ENCODE measurements at regions not wholly inside any gene's neighbourhood (a gene's known extent, or its start where the extent isn't known, plus 50 kb on each side); places are given as distances from the start of the nearest gene placed in this dataset.

- TF ChIP-seq CTCF (IDR thresholded peaks at IDR 0.05 in 2 of 3, conservative IDR thresholded peaks at IDR 0.05 in 1 of 3; ENCODE audit: control insufficient read depth in 2 of 3, extremely low read depth in 1 of 3, insufficient read depth in 1 of 3, low read depth in 3 of 3, low read length in 3 of 3), result no peak
- no peak for TF ChIP-seq ZBED1 (IDR thresholded peaks at IDR 0.05; ENCODE audit: borderline replicate concordance)
- no peak for TF ChIP-seq SIN3A (IDR thresholded peaks at IDR 0.05; ENCODE audit: low read depth, low read length)
- no peak for TF ChIP-seq CEBPB (IDR thresholded peaks at IDR 0.05; ENCODE audit: borderline replicate concordance in 1 of 2, low read depth in 2 of 2, low read length in 2 of 2)
- TF ChIP-seq ZNF622 (IDR thresholded peaks at IDR 0.05), result no peak
- TF ChIP-seq TAF1 (IDR thresholded peaks at IDR 0.05; ENCODE audit: borderline replicate concordance, low read depth, low read length), result no peak
- TF ChIP-seq ZSCAN29 (IDR thresholded peaks at IDR 0.05), result no peak
- no peak for TF ChIP-seq ATF2 (IDR thresholded peaks at IDR 0.05; ENCODE audit: low read length)
- TF ChIP-seq NR2C1 (IDR thresholded peaks at IDR 0.05), result no peak
- TF ChIP-seq, protein P1, sequence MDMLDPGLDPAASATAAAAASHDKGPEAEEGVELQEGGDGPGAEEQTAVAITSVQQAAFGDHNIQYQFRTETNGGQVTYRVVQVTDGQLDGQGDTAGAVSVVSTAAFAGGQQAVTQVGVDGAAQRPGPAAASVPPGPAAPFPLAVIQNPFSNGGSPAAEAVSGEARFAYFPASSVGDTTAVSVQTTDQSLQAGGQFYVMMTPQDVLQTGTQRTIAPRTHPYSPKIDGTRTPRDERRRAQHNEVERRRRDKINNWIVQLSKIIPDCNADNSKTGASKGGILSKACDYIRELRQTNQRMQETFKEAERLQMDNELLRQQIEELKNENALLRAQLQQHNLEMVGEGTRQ (IDR thresholded peaks at IDR 0.05; ENCODE audit: borderline replicate concordance, low read depth, low read length), result no peak
- no peak for TF ChIP-seq EP300 (IDR thresholded peaks at IDR 0.05; ENCODE audit: borderline replicate concordance in 1 of 2, control insufficient read depth in 1 of 2, low read depth in 2 of 2, low read length in 2 of 2)
Observed at GRCh38 chr6:121526282-121526681, 90.8 kb downstream of the GJA1 start.

All from GM12878 (cell line).